ELR (cell line): ENCODE measurements at regions not wholly inside any gene's neighbourhood (a gene's known extent, or its start where the extent isn't known, plus 50 kb on each side); places are given as distances from the start of the nearest gene placed in this dataset.

ENCODE experiments used
- DNase-seq: peaks from one replicate; pipeline ENCODE4 v3.0.0-alpha.2; 2015; ENCODE audit warnings: low read depth

DNA sequence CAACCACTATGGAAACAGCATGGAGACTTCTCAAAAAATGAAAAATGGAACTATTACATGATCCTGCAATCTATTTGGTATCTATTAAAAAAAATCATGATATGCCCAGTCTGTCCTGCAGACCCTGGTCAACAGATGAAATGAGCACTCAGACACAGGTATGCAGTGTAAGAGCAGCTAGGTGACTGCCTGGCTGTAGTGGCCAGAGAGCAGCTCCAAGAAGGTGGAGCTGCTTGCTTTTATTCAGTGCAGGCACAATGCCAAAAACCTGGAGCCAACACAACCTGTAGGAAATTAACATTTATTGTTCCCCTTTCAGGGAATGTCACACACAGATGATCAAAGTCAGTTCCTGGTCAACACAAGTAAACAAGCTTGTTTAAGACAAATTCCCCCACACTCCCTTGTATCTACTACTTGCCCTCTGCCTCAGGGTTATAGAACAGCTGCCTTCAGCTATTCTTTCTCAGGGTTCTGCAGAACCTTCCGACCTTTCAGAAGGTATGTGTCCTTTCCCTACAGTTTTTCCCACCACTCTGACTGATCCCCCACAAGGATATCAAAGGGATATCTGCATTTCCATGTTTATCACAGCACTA lies 933.7 kb upstream of the SLITRK5 start:
- no peak for DNase-seq

DNA sequence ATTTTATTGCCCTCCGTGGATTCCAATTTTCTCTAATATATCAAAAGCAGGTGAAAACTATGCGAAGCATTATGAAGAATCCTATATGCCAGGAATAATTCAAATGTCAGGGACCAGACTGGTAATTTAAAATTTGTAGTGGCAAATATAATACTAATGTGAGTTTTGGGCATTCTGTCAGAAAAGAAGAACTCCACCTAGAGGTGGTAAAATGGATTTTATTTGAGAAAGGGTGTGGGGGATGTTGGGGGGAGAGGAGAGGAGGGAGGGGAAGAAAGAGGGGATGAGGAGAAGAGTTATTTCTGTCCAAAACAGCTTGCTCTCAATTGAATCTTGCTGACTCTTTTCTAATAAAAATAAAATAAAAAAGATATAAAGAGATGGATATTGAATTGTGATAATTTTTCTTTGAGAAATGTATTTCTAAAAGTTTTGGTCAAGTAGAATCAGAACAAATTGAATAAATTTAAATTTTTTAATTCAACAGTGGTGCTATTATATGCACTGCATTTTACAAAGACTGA lies 929.3 kb upstream of the SLITRK5 start:
- DNase-seq: peak; percentile 8

DNA sequence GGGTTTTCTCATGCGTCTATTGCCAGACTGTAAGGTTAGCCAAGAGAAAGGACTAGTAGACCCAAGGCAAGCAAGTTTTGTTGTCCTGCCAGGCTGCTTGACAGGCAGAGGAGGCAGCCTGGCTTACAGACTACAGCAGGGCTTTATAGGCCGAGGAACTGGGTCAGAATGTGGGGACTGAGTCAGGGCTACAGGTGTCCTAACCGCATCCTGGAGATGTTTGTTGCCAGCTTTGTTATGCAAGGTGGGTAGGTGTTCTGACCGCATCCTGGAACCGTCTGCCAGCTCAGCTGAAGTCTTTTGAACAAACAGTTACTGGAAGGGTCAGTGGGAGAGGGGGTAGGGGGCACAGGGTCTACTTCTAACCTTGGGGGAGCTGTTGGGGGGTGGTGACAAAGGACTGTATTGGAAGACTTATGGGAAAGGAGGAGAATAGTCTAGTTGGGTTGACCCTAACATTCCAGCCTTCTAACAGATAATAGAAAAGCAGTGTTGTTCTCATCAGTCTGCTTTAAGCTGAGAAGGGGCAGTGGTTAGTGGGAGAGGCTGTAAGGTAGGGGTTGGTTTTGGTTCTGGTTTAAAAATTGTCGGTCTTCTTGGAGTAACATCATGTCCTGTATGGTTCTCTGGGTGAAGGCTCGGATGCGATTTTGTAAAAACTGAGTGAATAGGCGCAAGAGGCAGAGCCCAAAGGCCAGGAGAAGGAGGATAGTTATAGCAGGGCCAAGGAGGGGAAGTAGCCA lies 913.8 kb upstream of the SLITRK5 start:
- peak; percentile 37 for DNase-seq

DNA sequence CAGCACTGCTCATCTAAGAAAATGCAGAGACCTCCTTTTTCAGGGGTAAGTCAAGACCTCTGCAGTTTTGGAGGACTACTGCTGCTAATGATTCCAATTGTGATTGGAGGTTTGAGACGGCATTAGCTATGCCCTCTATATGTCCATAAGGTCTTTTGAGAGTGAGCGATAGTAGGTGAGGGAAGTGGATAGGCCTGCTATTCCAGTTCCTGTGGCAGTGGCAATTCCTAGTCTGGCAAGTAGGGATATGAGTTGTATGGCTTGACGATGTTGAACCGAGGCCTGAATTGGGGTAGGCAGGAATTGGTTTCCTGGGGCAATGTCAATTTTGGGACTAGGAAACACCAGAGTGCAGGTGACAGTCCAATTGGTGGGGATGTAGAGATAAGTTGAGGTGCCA lies 913.1 kb upstream of the SLITRK5 start:
- DNase-seq: no peak

DNA sequence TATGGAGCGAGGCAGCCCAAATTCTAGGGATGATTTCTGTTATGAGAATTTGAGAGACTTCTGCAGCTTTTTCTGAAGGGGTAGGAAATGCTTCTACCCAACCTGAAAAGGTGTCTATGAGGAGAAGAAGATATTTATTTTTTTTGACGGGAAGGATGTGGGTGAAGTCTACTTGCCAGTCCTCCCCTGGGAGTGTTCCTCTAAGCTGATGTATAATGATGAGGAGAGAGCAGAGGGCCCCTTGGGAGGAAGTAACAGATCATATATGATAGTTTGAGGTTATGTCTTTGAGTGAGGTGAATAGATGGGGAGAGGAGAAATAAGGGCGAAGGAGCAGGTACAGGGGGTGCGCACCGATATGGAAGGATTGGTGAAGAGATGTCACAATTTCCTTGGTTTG lies 910.6 kb upstream of the SLITRK5 start:
- no peak for DNase-seq

DNA sequence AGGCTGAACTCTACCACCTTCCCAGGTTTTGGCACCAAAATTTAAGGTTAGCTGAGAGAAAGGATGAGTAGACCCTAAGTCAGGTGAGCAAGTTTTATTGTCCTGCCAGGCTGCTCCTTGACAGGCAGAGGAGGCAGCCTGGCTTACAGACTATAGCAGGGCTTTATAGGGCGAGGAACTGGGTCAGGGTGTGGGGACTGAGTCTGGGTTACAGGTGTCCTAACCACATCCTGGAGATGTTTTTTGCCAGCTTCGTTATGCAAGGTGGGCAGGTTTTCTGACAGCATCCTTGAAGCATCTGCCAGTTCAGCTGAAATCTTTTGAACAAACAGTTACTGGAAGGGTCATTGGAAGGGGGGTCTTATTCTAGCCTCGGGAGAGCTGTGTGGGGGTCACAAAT lies 905.7 kb upstream of the SLITRK5 start:
- no peak for DNase-seq

DNA sequence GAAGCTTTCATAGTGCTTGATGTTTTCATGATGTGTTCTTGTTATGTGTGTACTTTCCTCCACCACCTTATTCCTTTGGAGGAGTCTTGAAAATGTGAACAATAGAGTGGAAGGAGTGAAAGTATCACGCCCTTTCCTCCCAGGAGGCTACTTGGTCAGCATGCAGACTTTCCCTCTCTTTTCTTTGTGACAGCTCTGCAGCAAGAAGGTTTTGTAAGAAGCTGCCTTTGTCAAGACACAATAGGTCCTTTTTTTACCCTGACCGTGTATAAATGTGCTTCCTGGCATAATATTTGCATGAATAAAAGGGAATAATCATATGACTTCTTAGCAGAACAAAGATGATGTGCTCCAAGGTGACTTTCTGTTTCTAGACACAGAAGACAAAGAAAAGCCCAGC lies 882.6 kb upstream of the SLITRK5 start:
- no peak for DNase-seq

DNA sequence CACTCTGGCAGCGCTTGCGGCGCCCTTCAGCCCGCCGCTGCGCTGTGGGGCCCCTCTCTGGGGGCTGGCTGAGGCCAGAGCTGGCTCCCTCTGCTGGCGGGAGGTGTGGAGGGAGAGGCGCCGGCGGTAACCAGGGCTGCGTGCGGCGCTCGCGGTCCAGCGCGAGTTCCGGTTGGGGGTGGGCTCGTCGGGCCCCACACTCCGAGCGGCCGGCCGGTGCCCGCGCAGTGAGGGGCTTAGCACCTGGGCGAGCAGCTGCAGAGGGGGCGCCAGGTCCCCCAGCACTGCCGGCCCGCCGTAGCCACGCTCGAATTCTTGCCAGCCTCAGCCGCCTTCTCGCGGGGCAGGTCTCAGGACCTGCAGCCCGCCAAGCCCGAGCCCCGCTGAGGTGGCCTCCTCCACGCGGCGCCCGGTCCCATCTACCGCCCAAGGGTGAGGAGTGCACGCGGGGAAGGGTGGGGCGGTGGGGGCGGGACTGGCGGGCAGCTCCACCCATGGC lies 879.0 kb upstream of the SLITRK5 start:
- DNase-seq: no peak

DNA sequence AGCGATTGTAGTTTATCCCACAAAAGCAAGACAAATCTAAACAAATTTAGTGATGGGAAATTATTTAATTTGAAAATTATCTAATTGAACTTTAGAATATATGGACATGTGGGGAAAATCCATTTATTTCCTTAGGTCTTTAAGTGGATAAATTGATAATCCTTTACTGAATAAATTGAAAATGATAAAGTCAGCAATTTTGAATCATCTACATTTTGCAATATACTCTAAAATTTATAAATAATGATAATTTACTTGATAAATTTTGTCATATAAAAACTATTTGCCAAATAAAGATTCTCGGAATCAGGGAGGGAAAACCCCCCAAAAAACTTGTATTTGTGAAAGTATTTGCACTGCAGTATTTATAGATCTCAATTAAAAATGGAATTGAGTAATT lies 875.3 kb upstream of the SLITRK5 start:
- no peak for DNase-seq

DNA sequence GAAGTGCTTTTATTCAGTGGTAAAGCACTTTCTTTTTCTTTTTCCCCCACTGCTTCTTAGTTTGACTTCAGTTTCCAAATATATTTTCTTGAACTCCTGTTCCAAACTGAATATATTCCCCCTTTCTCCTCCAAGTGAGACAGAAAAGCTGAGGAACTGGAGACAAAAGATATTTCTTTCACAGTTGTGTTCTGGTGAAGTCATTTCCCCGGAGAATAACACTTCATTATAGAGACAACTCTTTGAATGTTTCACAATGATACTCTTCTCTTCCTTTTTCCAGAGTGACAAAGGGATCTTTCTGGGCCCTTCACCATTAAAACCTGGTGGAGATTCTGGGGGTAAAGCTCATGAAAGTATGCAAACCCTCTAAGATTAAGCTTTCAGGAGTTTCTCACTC lies 860.8 kb upstream of the SLITRK5 start:
- no peak for DNase-seq

DNA sequence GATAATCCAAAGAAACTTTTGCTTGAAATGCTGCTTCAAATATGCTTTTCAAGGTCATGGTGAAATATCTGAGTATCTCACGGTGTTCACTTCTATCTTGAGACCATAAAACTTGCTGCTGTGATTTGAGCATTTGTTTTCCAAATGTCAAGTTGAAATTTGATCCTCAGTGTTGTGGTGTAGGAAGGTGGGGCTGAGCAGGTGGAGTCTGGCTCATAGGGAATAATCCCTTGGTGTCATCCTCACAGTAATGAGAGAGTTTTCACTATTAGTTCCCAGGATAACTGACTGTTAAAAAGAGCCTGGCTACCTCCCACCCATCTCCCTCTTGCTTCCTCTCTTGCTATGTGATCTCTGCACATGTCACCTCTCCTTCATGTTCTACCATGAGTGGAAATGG lies 858.0 kb upstream of the SLITRK5 start:
- DNase-seq: no peak

DNA sequence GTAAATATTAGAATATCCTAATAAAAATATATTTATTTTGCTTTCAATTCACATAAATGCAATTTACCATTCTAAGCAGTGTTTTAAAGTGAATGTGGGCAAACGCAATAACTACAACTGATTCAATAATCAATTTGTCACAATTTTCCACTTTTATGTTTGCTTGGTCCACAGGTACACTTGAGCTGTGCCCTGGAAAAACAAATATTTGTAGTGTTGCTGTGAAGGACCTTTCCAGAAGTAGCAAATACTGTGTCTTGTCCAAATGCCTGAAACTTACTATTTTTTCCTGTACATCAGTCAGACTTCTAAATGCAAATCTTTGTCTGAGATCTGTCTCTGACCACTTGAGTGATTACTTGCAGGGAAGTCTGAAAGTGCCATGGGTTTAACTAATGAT lies 845.8 kb upstream of the SLITRK5 start:
- no peak for DNase-seq

DNA sequence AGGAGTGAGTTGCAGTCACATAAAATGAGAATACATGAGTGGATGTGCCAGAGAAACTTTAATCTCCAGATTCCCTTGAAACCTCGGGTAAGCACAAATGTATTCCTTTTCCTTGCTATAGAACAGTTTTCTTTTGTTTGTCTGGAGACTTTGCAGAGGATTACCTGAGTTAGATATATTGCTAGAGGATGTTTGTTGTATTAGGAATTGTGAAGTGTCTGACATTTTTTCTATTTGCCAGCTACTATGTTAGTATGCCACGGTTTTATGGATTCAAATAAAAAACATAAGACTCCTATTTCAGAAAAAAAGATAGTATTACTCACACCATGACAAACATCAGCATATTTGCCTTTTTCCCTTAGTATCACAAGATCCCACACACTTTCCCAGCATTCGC lies 844.9 kb upstream of the SLITRK5 start:
- peak; percentile 5 for DNase-seq

DNA sequence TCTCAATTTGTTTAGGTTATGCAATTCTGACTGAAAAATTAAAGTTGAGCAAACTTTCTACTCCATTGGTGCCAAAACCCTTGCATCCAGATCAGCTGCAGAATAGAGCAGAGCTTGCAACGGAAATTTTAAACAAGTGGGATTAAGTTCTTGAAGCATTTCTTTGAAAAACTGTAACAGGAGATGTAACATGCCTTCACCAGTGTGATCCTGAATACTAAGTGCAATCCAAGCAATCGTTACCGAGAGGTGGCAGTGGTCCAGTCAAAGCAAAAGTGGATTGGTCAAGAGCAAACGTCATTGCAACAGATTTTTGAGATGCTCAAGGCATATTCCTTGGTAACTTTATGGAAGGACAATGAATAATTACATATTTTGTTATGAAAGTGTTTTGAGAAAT lies 841.1 kb upstream of the SLITRK5 start:
- no peak for DNase-seq

DNA sequence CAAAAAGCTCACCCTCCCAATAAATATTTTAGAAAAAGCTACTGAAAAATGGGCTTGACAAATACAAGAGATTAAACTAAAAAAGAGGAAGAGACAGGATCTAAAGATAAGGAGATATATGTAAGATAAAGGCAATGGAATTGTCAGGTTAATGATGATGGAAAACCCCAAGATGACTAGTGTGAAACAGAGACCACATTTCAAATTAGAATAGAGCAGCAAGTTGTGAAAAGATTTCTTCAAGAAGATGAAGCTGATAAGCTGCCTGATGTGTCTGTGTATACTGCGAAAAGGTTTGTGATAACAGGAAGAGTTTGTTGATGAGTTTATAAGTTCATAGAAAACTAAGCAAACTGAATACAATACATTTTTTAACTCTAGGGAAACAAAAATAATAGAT lies 840.1 kb upstream of the SLITRK5 start:
- no peak for DNase-seq

DNA sequence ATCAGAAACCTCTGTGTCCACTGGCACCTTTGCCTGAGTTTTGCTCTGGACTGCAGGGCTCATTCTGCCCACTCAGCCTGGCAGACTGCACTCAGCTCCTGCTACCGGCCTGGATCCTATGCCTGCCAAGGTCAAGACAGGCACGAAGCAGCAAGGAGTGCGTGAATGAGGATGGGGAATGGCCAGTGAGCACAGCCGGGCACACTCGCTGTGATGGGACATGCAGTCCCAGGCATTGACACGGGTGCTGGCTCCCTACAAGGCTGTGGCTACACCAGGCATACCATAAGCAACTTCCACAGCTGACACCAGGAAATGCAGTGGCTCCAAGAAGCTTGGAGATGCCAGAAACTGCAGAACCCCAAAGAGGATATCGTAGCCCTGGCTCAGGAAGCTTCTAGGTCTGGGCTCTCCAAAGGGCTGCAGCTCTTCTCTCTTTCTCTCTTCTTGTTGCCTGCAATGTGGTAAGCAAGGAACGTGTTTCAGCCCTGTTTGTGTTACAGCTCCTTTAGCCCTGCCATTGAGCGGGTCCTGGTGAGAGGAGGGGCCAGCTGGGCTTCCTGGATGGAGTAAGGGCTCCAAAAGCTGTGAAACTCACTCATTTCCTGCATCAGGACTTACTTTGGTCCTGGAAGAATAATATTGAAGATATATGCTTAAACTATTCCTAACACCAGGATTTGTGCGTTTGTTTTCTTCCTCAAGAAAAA lies 832.6 kb upstream of the SLITRK5 start:
- DNase-seq: no peak

DNA sequence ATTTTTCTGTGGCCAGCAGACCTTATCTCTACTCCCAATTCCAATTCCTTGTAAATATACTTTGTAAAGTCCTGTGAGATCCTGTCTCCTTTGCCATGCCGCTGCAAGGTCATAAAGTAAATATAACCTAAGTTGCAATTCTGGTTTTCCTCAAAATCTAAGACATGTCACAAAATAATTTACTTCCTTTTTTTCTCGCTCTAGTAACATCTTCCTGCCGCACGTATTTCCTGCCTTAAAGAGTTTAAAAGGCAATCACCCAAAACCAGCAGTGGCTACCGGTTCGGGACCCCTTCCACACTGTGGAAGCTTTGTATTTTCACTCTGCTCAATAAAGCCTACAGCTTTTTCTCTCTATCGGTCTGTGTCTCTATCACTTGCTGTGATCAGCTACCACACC lies 832.0 kb upstream of the SLITRK5 start:
- no peak for DNase-seq

DNA sequence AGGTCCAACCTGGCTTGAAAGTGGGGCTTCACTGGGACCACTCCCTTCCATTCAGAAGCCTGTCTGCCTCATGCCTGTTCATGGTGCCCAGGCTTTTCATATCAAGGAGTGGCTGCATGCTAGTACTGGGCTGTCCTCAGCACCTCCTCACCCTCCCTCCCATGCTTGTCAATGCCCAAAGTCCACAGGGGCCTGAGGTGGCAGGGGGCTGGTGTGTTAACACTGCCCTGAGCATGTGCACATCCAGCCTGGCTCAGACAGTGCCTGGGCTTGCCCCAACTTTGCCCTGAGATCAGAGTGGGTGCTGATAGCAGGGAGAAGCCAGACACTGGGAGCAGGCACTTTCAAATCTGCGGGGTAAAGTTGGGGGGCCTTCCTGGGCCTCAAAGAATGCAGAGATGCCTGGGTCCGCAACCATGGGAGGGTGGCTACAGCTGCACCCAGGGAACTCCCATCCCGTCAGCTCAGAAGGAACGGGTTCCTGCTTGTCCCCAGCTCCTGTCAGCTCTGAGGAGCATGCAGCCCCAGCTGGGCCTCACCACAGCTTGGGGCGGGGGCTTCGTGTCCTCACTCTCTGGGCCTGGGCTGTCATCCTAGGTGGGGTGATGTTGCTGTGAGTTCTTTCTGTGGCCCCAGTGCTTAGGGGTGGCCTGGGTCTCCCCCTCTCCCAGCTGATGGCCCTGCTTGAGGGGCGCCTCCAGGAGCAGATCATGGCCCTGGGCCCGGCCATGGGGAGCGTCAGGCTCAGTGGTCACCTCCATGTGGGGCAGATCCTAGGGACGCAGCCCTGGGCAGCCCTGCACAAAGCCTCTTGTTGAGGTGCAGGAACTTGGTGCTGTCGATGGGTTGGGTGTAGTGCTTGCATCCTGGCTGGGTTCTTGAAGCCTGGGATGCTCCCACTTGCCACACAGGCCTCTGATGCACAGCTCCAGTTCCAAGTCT lies 830.6 kb upstream of the SLITRK5 start:
- no peak for DNase-seq

DNA sequence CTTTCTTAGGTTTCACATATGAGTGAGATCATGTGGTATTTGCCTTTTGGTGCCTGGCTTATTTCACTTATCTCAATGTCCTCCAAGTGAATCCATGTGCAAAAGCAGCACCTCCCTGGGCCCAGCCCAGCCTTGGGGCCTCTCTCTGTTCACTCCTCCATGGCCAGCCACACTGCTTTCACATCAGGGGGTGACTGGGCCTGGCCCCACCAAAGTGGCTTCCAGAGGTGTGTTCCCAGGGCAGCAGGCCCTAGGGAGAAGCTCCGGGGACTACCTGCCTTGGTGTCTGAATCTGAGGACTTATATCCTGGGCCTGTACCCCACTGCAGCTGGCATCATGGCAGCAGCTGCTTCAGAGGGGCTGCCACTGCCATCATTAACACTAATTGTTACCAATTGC lies 829.9 kb upstream of the SLITRK5 start:
- no peak for DNase-seq

DNA sequence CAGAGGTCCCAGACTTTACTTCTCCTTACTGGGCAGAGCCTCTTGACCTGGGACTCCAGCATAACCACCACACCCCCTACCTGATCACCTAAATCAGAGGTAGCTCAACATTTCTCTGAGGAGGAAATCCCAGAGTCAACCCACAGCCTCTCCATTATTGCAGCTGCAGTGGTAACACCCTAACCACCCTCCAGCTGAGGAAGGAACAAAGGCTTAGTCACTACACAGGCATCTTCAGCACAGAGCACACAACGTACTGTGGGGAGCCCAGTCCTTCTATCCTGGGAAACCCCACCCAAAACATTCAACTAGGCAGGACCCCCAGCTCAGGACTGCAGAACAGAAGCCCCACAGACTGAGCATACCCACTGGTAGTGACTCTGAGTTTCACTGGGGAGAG lies 824.7 kb upstream of the SLITRK5 start:
- peak; percentile 47 for DNase-seq

DNA sequence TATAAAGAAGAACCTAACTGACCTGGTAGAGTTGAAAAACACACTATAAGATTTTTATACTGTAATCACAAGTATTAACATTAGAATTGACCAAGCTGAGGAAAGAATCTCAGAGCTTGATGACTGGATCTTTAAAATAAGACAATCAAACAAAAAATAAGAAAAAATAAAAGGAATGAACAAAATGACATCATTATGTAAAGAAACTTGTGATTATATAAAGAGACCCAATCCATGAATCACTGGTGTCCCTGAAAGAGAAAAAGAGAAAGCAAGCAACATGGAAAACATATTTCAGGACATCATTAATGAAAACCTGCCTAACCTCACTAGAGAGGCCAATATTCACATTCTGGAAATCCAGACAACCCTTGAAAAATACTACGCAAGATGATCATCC lies 822.5 kb upstream of the SLITRK5 start:
- no peak for DNase-seq

DNA sequence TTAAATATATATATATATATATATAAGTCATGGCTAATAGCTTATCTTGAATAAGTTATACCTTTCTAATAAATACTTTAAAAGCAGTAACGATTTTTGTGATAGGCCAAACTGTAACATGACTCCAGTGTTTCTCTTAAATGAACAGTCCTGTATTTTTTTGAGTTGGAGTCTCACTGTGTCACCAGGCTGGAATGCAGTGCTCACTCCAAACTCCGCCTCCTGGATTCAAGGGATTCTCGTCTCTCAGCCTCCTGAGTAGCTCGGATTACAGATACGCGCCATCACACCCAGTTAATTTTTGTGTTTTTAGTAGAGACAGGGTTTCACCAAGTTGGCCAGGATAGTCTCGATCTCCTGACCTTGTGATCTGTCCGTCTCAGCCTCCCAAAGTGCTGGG lies 814.2 kb upstream of the SLITRK5 start:
- peak; percentile 34 for DNase-seq
